ENCODE measurements at regions not wholly inside any gene's neighbourhood (a gene's known extent, or its start where the extent isn't known, plus 50 kb on each side); places are given as distances from the start of the nearest gene placed in this dataset.

GRCh38 chr5:165420493-165420892 lies 1915.1 kb downstream of the MAT2B start:
- no peak for DNase-seq
- H3K4me1 ChIP-seq: no peaks in the 10 kb centered on the region

GRCh38 chr5:165423697-165424299 lies 1918.4 kb downstream of the MAT2B start:
- Histone ChIP-seq H3K27me3 (no peaks in the 10 kb centered on the region), H3K4me1 (no peaks in the 10 kb centered on the region), H3K4me3 (no peak overlapping the region), H3K27ac (no peak overlapping the region), H3K9me3 (no peaks in the 10 kb centered on the region), H3K36me3 (no peaks in the 10 kb centered on the region)
- in situ Hi-C loops (cut with MboI; ENCODE audit: low pct_ligation_motif_present in 1 of 4, low pct_unique_long_range_greater_than_20kb in 1 of 4, low sequenced_read_pairs in 3 of 4) (no loop called here), intact Hi-C loops (cut with DNase I; ENCODE audit: low total_unique reads) (no loop called here)
- no peak for TF ChIP-seq POLR2A (IDR thresholded peaks at IDR 0.05)
- no peak for TF ChIP-seq CTCF (IDR thresholded peaks at IDR 0.05)
- TF ChIP-seq EP300 (IDR thresholded peaks at IDR 0.05; ENCODE audit: low read depth): no peak
- no peak for TF ChIP-seq POLR2AphosphoS5 (IDR thresholded peaks at IDR 0.05)
- no peak for DNase-seq
- WGBS, 2 donors (ENCODE audit: low coverage in 1 of 2): 87 to 89% methylated on average over 5 to 10 of the region's 10 CpGs

More at GRCh38 chr5:165420493-165420892, 1915.1 kb downstream of the MAT2B start:
- no peaks in the 10 kb centered on the region for H3K27me3 ChIP-seq
- no peak for TF ChIP-seq POLR2A (IDR thresholded peaks at IDR 0.05)
- TF ChIP-seq CTCF (IDR thresholded peaks at IDR 0.05): no peak
- no peak for TF ChIP-seq POLR2AphosphoS5 (IDR thresholded peaks at IDR 0.05)
- TF ChIP-seq EP300 (IDR thresholded peaks at IDR 0.05; ENCODE audit: low read depth): no peak
- H3K36me3 ChIP-seq: no peaks in the 10 kb centered on the region
- H3K27ac ChIP-seq: no peak overlapping the region
- WGBS, 2 donors (ENCODE audit: low coverage in 1 of 2): 37 to 60% methylated on average over 1 to 4 of the region's 4 CpGs
- no peak overlapping the region for H3K4me3 ChIP-seq
- H3K9me3 ChIP-seq: no peaks in the 10 kb centered on the region
- intact Hi-C loops (cut with DNase I; ENCODE audit: low total_unique reads) (no loop called here), in situ Hi-C loops (cut with MboI; ENCODE audit: low pct_ligation_motif_present in 1 of 4, low pct_unique_long_range_greater_than_20kb in 1 of 4, low sequenced_read_pairs in 3 of 4) (no loop called here)

- no peak for DNase-seq
- WGBS, 2 donors (ENCODE audit: low coverage in 1 of 2): 60 to 71% methylated on average over 1 to 4 of the region's 4 CpGs
- in situ Hi-C loops (cut with MboI; ENCODE audit: low pct_ligation_motif_present in 1 of 4, low pct_unique_long_range_greater_than_20kb in 1 of 4, low sequenced_read_pairs in 3 of 4) (no loop called here), intact Hi-C loops (cut with DNase I; ENCODE audit: low total_unique reads) (no loop called here)
- no peak overlapping the region for H3K27ac ChIP-seq
- H3K4me1 ChIP-seq: no peaks in the 10 kb centered on the region
- no peaks in the 10 kb centered on the region for H3K9me3 ChIP-seq
- no peaks in the 10 kb centered on the region for H3K27me3 ChIP-seq
- no peaks in the 10 kb centered on the region for H3K36me3 ChIP-seq
- TF ChIP-seq CTCF (IDR thresholded peaks at IDR 0.05) (no peak), POLR2A (IDR thresholded peaks at IDR 0.05) (no peak), EP300 (IDR thresholded peaks at IDR 0.05; ENCODE audit: low read depth) (no peak), POLR2AphosphoS5 (IDR thresholded peaks at IDR 0.05) (no peak)
- no peak overlapping the region for H3K4me3 ChIP-seq
Measured at GRCh38 chr5:165425594-165425993, 1920.2 kb downstream of the MAT2B start.

- Histone ChIP-seq H3K36me3 (no peaks in the 10 kb centered on the region), H3K27me3 (no peaks in the 10 kb centered on the region), H3K27ac (no peak overlapping the region), H3K4me3 (no peak overlapping the region), H3K4me1 (no peaks in the 10 kb centered on the region), H3K9me3 (no peaks in the 10 kb centered on the region)
- 58 to 77% methylated on average over 1 of the region's 1 CpG for WGBS, 2 donors (ENCODE audit: low coverage in 1 of 2)
- TF ChIP-seq EP300 (IDR thresholded peaks at IDR 0.05; ENCODE audit: low read depth): no peak
- no peak for TF ChIP-seq POLR2A (IDR thresholded peaks at IDR 0.05)
- TF ChIP-seq CTCF (IDR thresholded peaks at IDR 0.05): no peak
- no peak for TF ChIP-seq POLR2AphosphoS5 (IDR thresholded peaks at IDR 0.05)
- no peak for DNase-seq
- in situ Hi-C loops (cut with MboI; ENCODE audit: low pct_ligation_motif_present in 1 of 4, low pct_unique_long_range_greater_than_20kb in 1 of 4, low sequenced_read_pairs in 3 of 4): no loop called here
- intact Hi-C loops (cut with DNase I; ENCODE audit: low total_unique reads): no loop called here
Measured at GRCh38 chr5:165448753-165449152, 1943.3 kb downstream of the MAT2B start.

All from transverse colon (tissue), 4 donors.